Stimulated activated effector memory CD8-positive, alpha-beta T cell treated with anti-CD3 and anti-CD28 coated beads, Interleukin-12 subunit alpha, Interleukin-12 subunit beta, amount 100 ng/mL, for 72 hours (primary cell): ENCODE measurements at regions not wholly inside any gene's neighbourhood (a gene's known extent, or its start where the extent isn't known, plus 50 kb on each side); places are given as distances from the start of the nearest gene placed in this dataset.

Experiments used
- ATAC-seq: fragments of 150-1000 bp; cut with Tn5 transposase; 2 replicates; pipeline ENCODE4 v1.10.0; 2021
- DNase-seq, 2 donors: peaks; one replicate each; pipeline ENCODE4 v3.0.0; 2021 to 2022; ENCODE audit warnings: low spot score in 2 of 2
- H3K27ac Mint-ChIP-seq: one replicate; pipeline ENCODE4 v1.8.0; 2022; ENCODE audit warnings: mild to moderate bottlenecking, mixed read lengths
- H3K36me3 Mint-ChIP-seq: one replicate; pipeline ENCODE4 v1.8.0; 2022; ENCODE audit warnings: mild to moderate bottlenecking, mixed read lengths
- H3K4me1 Mint-ChIP-seq: one replicate; pipeline ENCODE4 v1.8.0; 2022; ENCODE audit warnings: mixed read lengths
- H3K4me3 Mint-ChIP-seq: one replicate; pipeline ENCODE4 v1.8.0; 2022; ENCODE audit warnings: mild to moderate bottlenecking, mixed read lengths
- H3K9me3 Mint-ChIP-seq: one replicate; pipeline ENCODE4 v1.8.0; 2022; ENCODE audit warnings: mixed read lengths

GRCh38 chr2:147033044-147033443 lies 811.8 kb upstream of the ACVR2A start:
- H3K4me3 Mint-ChIP-seq = no peak overlapping the region
- no peak overlapping the region for H3K27ac Mint-ChIP-seq
- no peaks in the 10 kb centered on the region for H3K4me1 Mint-ChIP-seq
- ATAC-seq = no peak
- H3K36me3 Mint-ChIP-seq = no peaks in the 10 kb centered on the region
- DNase-seq = no peak
- no peaks in the 10 kb centered on the region for H3K9me3 Mint-ChIP-seq

GRCh38 chr2:147031897-147032296 lies 812.9 kb upstream of the ACVR2A start:
- no peak for DNase-seq
- no peak overlapping the region for H3K27ac Mint-ChIP-seq
- no peak overlapping the region for H3K4me3 Mint-ChIP-seq
- no peaks in the 10 kb centered on the region for H3K36me3 Mint-ChIP-seq
- no peak for ATAC-seq
- peaks cover 3% of the 10 kb centered on the region for H3K9me3 Mint-ChIP-seq
- H3K4me1 Mint-ChIP-seq = no peaks in the 10 kb centered on the region

GRCh38 chr2:147030966-147031720 lies 813.7 kb upstream of the ACVR2A start:
- no peak for DNase-seq

GRCh38 chr2:147027436-147027835 lies 817.4 kb upstream of the ACVR2A start:
- ATAC-seq (no peak), DNase-seq (no peak)
- Mint-ChIP-seq H3K4me1 (no peaks in the 10 kb centered on the region), H3K27ac (no peak overlapping the region), H3K4me3 (no peak overlapping the region), H3K36me3 (no peaks in the 10 kb centered on the region), H3K9me3 (peaks cover 11% of the 10 kb centered on the region)

More at GRCh38 chr2:147030966-147031720, 813.7 kb upstream of the ACVR2A start:
- Mint-ChIP-seq H3K36me3 (no peaks in the 10 kb centered on the region), H3K9me3 (peaks cover 3% of the 10 kb centered on the region), H3K4me1 (no peaks in the 10 kb centered on the region), H3K27ac (no peak overlapping the region), H3K4me3 (no peak overlapping the region)
- no peak for ATAC-seq

- DNase-seq = no peak
- ATAC-seq = no peak
- Mint-ChIP-seq H3K9me3 (peaks cover 14% of the 10 kb centered on the region), H3K4me1 (no peaks in the 10 kb centered on the region), H3K27ac (no peak overlapping the region), H3K36me3 (no peaks in the 10 kb centered on the region), H3K4me3 (no peak overlapping the region)
These were observed 818.0 kb upstream of the ACVR2A start for GRCh38 chr2:147026664-147027295.

GRCh38 chr2:147025646-147026585 lies 818.9 kb upstream of the ACVR2A start:
- Mint-ChIP-seq H3K4me1 (no peaks in the 10 kb centered on the region), H3K9me3 (peaks cover 14% of the 10 kb centered on the region), H3K36me3 (no peaks in the 10 kb centered on the region), H3K4me3 (no peak overlapping the region), H3K27ac (no peak overlapping the region)
- DNase-seq (no peak), ATAC-seq (no peak)

GRCh38 chr2:147019311-147019710 lies 825.5 kb upstream of the ACVR2A start:
- Mint-ChIP-seq H3K4me1 (no peaks in the 10 kb centered on the region), H3K36me3 (no peaks in the 10 kb centered on the region), H3K9me3 (peaks cover 10% of the 10 kb centered on the region), H3K27ac (no peak overlapping the region), H3K4me3 (no peak overlapping the region)
- ATAC-seq (no peak), DNase-seq (no peak)

- Mint-ChIP-seq H3K4me1 (no peaks in the 10 kb centered on the region), H3K4me3 (no peak overlapping the region)
These were observed 826.7 kb upstream of the ACVR2A start for GRCh38 chr2:147017951-147018645.

GRCh38 chr2:147016181-147016580 lies 828.6 kb upstream of the ACVR2A start:
- Mint-ChIP-seq H3K4me3 (no peak overlapping the region), H3K36me3 (no peaks in the 10 kb centered on the region), H3K27ac (no peak overlapping the region), H3K4me1 (no peaks in the 10 kb centered on the region), H3K9me3 (peaks cover 5% of the 10 kb centered on the region)
- DNase-seq = no peak
- ATAC-seq = no peak

More at GRCh38 chr2:147017951-147018645, 826.7 kb upstream of the ACVR2A start:
- ATAC-seq (no peak), DNase-seq (no peak)
- no peak overlapping the region for H3K27ac Mint-ChIP-seq
- H3K36me3 Mint-ChIP-seq = no peaks in the 10 kb centered on the region
- peaks cover 8% of the 10 kb centered on the region for H3K9me3 Mint-ChIP-seq

GRCh38 chr2:147015591-147015990 lies 829.2 kb upstream of the ACVR2A start:
- Mint-ChIP-seq H3K27ac (no peak overlapping the region), H3K4me1 (no peaks in the 10 kb centered on the region), H3K9me3 (peaks cover 5% of the 10 kb centered on the region), H3K36me3 (no peaks in the 10 kb centered on the region), H3K4me3 (no peak overlapping the region)
- DNase-seq (no peak), ATAC-seq (no peak)

- Mint-ChIP-seq H3K4me1 (no peaks in the 10 kb centered on the region), H3K4me3 (no peak overlapping the region)
These were observed 831.0 kb upstream of the ACVR2A start for GRCh38 chr2:147013696-147014392.

GRCh38 chr2:147008481-147008880 lies 836.3 kb upstream of the ACVR2A start:
- H3K9me3 Mint-ChIP-seq = peaks cover 4% of the 10 kb centered on the region
- no peak overlapping the region for H3K4me3 Mint-ChIP-seq
- ATAC-seq (no peak), DNase-seq (no peak)
- H3K4me1 Mint-ChIP-seq = no peaks in the 10 kb centered on the region
- H3K27ac Mint-ChIP-seq = no peak overlapping the region
- no peaks in the 10 kb centered on the region for H3K36me3 Mint-ChIP-seq

More at GRCh38 chr2:147013696-147014392, 831.0 kb upstream of the ACVR2A start:
- ATAC-seq (no peak), DNase-seq (no peak)
- Mint-ChIP-seq H3K9me3 (peaks cover 5% of the 10 kb centered on the region), H3K27ac (no peak overlapping the region), H3K36me3 (no peaks in the 10 kb centered on the region)

- DNase-seq (no peak), ATAC-seq (no peak)
- Mint-ChIP-seq H3K9me3 (peaks cover 3% of the 10 kb centered on the region), H3K4me1 (no peaks in the 10 kb centered on the region), H3K27ac (no peak overlapping the region), H3K36me3 (no peaks in the 10 kb centered on the region), H3K4me3 (no peak overlapping the region)
These were observed 838.1 kb upstream of the ACVR2A start for GRCh38 chr2:147006736-147007141.

- DNase-seq = no peak
- Mint-ChIP-seq H3K27ac (no peak overlapping the region), H3K4me3 (no peak overlapping the region), H3K36me3 (no peaks in the 10 kb centered on the region), H3K4me1 (no peaks in the 10 kb centered on the region), H3K9me3 (no peaks in the 10 kb centered on the region)
- no peak for ATAC-seq
These were observed 841.7 kb upstream of the ACVR2A start for GRCh38 chr2:147003081-147003480.
